ENCODE measurements at regions not wholly inside any gene's neighbourhood (a gene's known extent, or its start where the extent isn't known, plus 50 kb on each side); places are given as distances from the start of the nearest gene placed in this dataset.

GRCh38 chr14:99041141-99041819 is 230.7 kb downstream of the BCL11B start:
- TF ChIP-seq CTCF (IDR thresholded peaks at IDR 0.05): no peak
- no peak for TF ChIP-seq POLR2A (IDR thresholded peaks at IDR 0.05)
